ENCODE measurements at regions not wholly inside any gene's neighbourhood (a gene's known extent, or its start where the extent isn't known, plus 50 kb on each side); places are given as distances from the start of the nearest gene placed in this dataset.
A peak's percentile ranks its signal among the peaks of the same experiment; 100 is the strongest.
"Not testable (repeated sequence)": the region's sequence is repeated elsewhere in the genome, so short reads cannot be mapped to it uniquely, and the experiment has no call there.

DNA sequence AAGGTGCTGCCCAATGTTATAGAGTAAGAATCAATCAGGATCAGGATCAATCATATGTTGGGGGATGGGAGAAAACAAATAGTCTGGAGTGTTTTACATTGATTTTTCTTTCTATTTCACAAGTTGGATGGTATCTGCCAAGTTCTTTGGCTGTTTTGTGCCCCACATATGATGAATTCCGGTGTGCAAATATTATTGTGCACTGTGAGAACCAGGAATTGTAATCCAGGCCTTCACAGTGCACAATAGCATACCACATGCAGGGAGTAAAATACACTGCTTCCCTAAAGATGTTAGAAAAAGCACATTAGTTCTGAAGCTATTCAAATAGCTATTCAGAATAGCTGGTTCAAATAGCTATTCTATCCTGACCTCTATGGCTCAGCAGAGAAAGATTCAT lies 133.7 kb downstream of the LCA5 start:
- Histone ChIP-seq H4K20me1 (ENCODE audit: insufficient read depth, low read length) (no peaks in the 10 kb centered on the region), H3K79me2 (ENCODE audit: insufficient read depth, low read length) (no peaks in the 10 kb centered on the region), H3K4me3 (ENCODE audit: insufficient read depth, low read length) (no peak overlapping the region), H3K36me3 (ENCODE audit: insufficient read depth, low read length) (no peaks in the 10 kb centered on the region), H3K27me3 (ENCODE audit: insufficient read depth, low read length) (no peaks in the 10 kb centered on the region), H3K4me1 (ENCODE audit: insufficient read depth, low read length) (no peaks in the 10 kb centered on the region), H3K9me3 (ENCODE audit: low read depth, low read length) (no peaks in the 10 kb centered on the region), H3K4me2 (ENCODE audit: insufficient read depth, low read length) (no peak overlapping the region), H3K27ac (ENCODE audit: low read depth, low read length) (no peak overlapping the region), H2AFZ (ENCODE audit: low read length) (no peak overlapping the region)
- DNase-seq (ENCODE audit: insufficient read length, low spot score, missing footprints) = no peak
- TF ChIP-seq, protein P1, sequence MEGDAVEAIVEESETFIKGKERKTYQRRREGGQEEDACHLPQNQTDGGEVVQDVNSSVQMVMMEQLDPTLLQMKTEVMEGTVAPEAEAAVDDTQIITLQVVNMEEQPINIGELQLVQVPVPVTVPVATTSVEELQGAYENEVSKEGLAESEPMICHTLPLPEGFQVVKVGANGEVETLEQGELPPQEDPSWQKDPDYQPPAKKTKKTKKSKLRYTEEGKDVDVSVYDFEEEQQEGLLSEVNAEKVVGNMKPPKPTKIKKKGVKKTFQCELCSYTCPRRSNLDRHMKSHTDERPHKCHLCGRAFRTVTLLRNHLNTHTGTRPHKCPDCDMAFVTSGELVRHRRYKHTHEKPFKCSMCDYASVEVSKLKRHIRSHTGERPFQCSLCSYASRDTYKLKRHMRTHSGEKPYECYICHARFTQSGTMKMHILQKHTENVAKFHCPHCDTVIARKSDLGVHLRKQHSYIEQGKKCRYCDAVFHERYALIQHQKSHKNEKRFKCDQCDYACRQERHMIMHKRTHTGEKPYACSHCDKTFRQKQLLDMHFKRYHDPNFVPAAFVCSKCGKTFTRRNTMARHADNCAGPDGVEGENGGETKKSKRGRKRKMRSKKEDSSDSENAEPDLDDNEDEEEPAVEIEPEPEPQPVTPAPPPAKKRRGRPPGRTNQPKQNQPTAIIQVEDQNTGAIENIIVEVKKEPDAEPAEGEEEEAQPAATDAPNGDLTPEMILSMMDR (IDR thresholded peaks at IDR 0.05; ENCODE audit: extremely low read depth, low read depth, low read length) = no peak

DNA sequence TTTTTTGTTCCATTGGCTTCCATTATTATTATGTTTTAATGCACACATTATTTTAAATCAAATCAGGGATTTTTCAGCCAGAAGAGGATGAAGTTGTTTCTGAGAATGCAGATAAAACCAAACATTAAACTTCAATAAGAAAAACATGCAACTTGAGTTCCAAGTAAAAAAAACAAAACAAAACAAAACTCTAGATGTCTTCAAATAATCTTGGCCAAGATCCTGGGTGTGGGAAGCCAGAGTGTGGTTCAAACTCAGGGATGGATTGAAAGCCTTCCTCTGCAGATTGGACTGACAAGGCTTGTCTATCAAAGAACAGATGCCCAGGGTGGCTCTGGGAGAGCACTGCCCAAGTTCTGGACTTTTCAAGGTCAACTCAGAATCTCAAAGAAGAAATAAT lies 134.1 kb downstream of the LCA5 start:
- H3K4me1 ChIP-seq (ENCODE audit: insufficient read depth, low read length) = no peaks in the 10 kb centered on the region
- no peaks in the 10 kb centered on the region for H4K20me1 ChIP-seq (ENCODE audit: insufficient read depth, low read length)
- H3K36me3 ChIP-seq (ENCODE audit: insufficient read depth, low read length) = no peaks in the 10 kb centered on the region
- H3K79me2 ChIP-seq (ENCODE audit: insufficient read depth, low read length) = no peaks in the 10 kb centered on the region
- H3K27ac ChIP-seq (ENCODE audit: low read depth, low read length) = no peak overlapping the region
- no peaks in the 10 kb centered on the region for H3K9me3 ChIP-seq (ENCODE audit: low read depth, low read length)
- no peak overlapping the region for H3K4me2 ChIP-seq (ENCODE audit: insufficient read depth, low read length)
- no peaks in the 10 kb centered on the region for H3K27me3 ChIP-seq (ENCODE audit: insufficient read depth, low read length)
- peak; percentile 11 for DNase-seq (ENCODE audit: insufficient read length, low spot score, missing footprints)
- H3K4me3 ChIP-seq (ENCODE audit: insufficient read depth, low read length) = no peak overlapping the region
- H2AFZ ChIP-seq (ENCODE audit: low read length) = no peak overlapping the region
- TF ChIP-seq, protein P1 (IDR thresholded peaks at IDR 0.05; ENCODE audit: extremely low read depth, low read depth, low read length) = no peak

DNA sequence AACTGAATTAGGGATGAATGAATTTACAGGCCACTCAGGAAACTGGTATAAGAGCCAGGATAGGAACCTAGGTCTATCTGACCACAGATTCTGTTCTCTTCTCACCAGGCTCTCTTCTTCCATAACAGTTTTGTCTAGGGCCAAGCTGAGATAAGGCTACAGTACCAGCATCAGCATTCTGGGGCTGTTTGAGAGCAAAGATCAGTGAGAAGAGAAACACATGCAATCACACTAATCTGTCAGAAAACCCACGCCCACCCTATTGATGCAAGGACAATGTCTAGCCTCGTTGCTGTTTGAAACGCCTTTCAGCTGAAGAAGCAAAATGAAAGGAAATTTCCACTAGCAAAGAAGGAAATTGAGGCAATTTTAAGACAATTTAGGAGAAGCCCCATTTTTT lies 137.7 kb downstream of the LCA5 start:
- Histone ChIP-seq H3K27ac (ENCODE audit: low read depth, low read length) (no peak overlapping the region), H3K4me3 (ENCODE audit: insufficient read depth, low read length) (no peak overlapping the region), H3K4me2 (ENCODE audit: insufficient read depth, low read length) (no peak overlapping the region), H3K79me2 (ENCODE audit: insufficient read depth, low read length) (no peaks in the 10 kb centered on the region), H3K36me3 (ENCODE audit: insufficient read depth, low read length) (no peaks in the 10 kb centered on the region), H3K9me3 (ENCODE audit: low read depth, low read length) (no peaks in the 10 kb centered on the region), H4K20me1 (ENCODE audit: insufficient read depth, low read length) (no peaks in the 10 kb centered on the region), H3K27me3 (ENCODE audit: insufficient read depth, low read length) (no peaks in the 10 kb centered on the region), H2AFZ (ENCODE audit: low read length) (no peak overlapping the region), H3K4me1 (ENCODE audit: insufficient read depth, low read length) (no peaks in the 10 kb centered on the region)
- DNase-seq (ENCODE audit: insufficient read length, low spot score, missing footprints) = no peak
- TF ChIP-seq, protein P1 (IDR thresholded peaks at IDR 0.05; ENCODE audit: extremely low read depth, low read depth, low read length) = no peak

DNA sequence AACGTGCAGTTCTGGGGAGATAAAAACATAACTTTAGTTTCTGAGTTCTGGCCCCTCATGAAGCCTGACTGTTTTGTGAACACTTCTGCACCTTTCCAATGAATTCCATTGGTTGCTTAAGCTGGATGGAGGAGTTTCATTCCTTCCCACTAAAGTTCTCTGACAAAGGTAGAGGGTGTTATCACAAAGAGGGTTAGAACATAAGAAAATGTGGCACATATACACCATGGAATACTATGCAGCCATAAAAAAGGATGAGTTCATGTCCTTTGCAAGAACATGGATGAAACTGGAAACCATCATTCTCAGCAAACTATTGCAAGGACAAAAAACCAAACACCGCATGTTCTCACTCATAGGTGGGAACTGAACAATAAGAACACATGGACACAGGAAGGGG lies 138.6 kb downstream of the LCA5 start:
- not testable (repeated sequence) for DNase-seq (ENCODE audit: insufficient read length, low spot score, missing footprints); H3K27ac ChIP-seq (ENCODE audit: low read depth, low read length); H3K4me2 ChIP-seq (ENCODE audit: insufficient read depth, low read length); H3K36me3 ChIP-seq (ENCODE audit: insufficient read depth, low read length); H2AFZ ChIP-seq (ENCODE audit: low read length); H3K9me3 ChIP-seq (ENCODE audit: low read depth, low read length); H3K4me1 ChIP-seq (ENCODE audit: insufficient read depth, low read length); H3K4me3 ChIP-seq (ENCODE audit: insufficient read depth, low read length); H3K27me3 ChIP-seq (ENCODE audit: insufficient read depth, low read length); H4K20me1 ChIP-seq (ENCODE audit: insufficient read depth, low read length); H3K79me2 ChIP-seq (ENCODE audit: insufficient read depth, low read length)

DNA sequence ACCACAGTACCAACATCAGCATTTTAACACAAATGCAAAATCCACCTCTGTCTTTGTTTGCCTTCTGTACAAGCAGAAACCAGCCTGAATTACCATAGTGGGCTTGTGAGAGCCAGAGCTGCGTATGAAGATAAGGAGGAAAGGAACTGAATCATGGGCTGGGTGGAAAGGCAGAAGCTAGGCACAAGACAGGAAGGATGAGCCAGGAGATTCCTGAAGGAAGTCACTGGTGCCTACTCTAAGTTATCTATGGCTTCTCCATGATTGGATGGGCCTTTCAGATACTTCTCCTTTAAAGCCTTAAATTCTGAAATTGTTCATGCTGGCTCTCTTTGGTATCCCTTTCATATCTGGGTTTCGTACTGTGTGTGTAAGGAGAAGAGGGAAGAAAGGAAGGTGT lies 140.6 kb downstream of the LCA5 start:
- TF ChIP-seq, protein P1 (IDR thresholded peaks at IDR 0.05; ENCODE audit: extremely low read depth, low read depth, low read length) = no peak
- no peaks in the 10 kb centered on the region for H3K9me3 ChIP-seq (ENCODE audit: low read depth, low read length)
- H3K27me3 ChIP-seq (ENCODE audit: insufficient read depth, low read length) = no peaks in the 10 kb centered on the region
- no peak overlapping the region for H3K27ac ChIP-seq (ENCODE audit: low read depth, low read length)
- no peak overlapping the region for H3K4me3 ChIP-seq (ENCODE audit: insufficient read depth, low read length)
- no peaks in the 10 kb centered on the region for H3K4me1 ChIP-seq (ENCODE audit: insufficient read depth, low read length)
- H3K79me2 ChIP-seq (ENCODE audit: insufficient read depth, low read length) = no peaks in the 10 kb centered on the region
- no peak for DNase-seq (ENCODE audit: insufficient read length, low spot score, missing footprints)
- no peak overlapping the region for H2AFZ ChIP-seq (ENCODE audit: low read length)
- H4K20me1 ChIP-seq (ENCODE audit: insufficient read depth, low read length) = no peaks in the 10 kb centered on the region
- no peaks in the 10 kb centered on the region for H3K36me3 ChIP-seq (ENCODE audit: insufficient read depth, low read length)
- H3K4me2 ChIP-seq (ENCODE audit: insufficient read depth, low read length) = no peak overlapping the region

Measured in osteoblast (primary cell).